GM23338 (cell line): ENCODE measurements at regions not wholly inside any gene's neighbourhood (a gene's known extent, or its start where the extent isn't known, plus 50 kb on each side); places are given as distances from the start of the nearest gene placed in this dataset.

Source experiments
- ATAC-seq: fragments of 200-7000 bp; cut with Tn5 transposase; 3 replicates; pipeline ENCODE4 v1.9.1; 2020
- DNase-seq: peaks from one replicate; pipeline ENCODE4 v3.0.0-alpha.2; 2015; ENCODE audit warnings: low spot score
- H2AFZ ChIP-seq: fragments of 200-600 bp; sonication (generic); 2 replicates; pipeline ENCODE4 v1.8.0; 2016; ENCODE audit warnings: antibody characterized with exemption, mild to moderate bottlenecking, moderate library complexity
- H3F3A ChIP-seq: fragments of 200-600 bp; sonication (generic); replicated peaks from 2 replicates; pipeline ENCODE4 v1.8.0; 2017; ENCODE audit warnings: antibody characterized with exemption, mixed run types, low read depth
- H3K27ac ChIP-seq: fragments of 200-600 bp; sonication (generic); 2 replicates; pipeline ENCODE4 v1.6.1; 2016; ENCODE audit warnings: low read depth
- H3K27me3 ChIP-seq: fragments of 200-600 bp; sonication (generic); 2 replicates; pipeline ENCODE4 v1.8.0; 2016; ENCODE audit warnings: mild to moderate bottlenecking, mixed run types, moderate library complexity; ENCODE audit not compliant: insufficient read depth
- H3K36me3 ChIP-seq: fragments of 200-600 bp; sonication (generic); 2 replicates; pipeline ENCODE4 v1.8.0; 2016; ENCODE audit warnings: mild to moderate bottlenecking; ENCODE audit not compliant: insufficient read depth
- H3K4me1 ChIP-seq: fragments of 200-600 bp; sonication (generic); 2 replicates; pipeline ENCODE4 v1.8.0; 2016; ENCODE audit warnings: mild to moderate bottlenecking, moderate library complexity; ENCODE audit not compliant: insufficient read depth
- H3K4me2 ChIP-seq: fragments of 200-600 bp; sonication (generic); 2 replicates; pipeline ENCODE4 v1.7.1; 2017; ENCODE audit warnings: mixed run types
- H3K4me3 ChIP-seq: fragments of 200-600 bp; sonication (generic); 2 replicates; pipeline ENCODE4 v1.6.1; 2016; ENCODE audit warnings: mixed run types
- H3K79me2 ChIP-seq: fragments of 200-600 bp; sonication (generic); replicated peaks from 2 replicates; pipeline ENCODE4 v1.8.0; 2017; ENCODE audit warnings: mild to moderate bottlenecking; ENCODE audit not compliant: insufficient read depth
- H3K9me2 ChIP-seq: fragments of 200-600 bp; sonication (generic); 2 replicates; pipeline ENCODE4 v1.8.0; 2017; ENCODE audit not compliant: insufficient read depth
- H4K20me1 ChIP-seq: fragments of 200-600 bp; sonication (generic); replicated peaks from 2 replicates; pipeline ENCODE4 v1.8.0; 2017; ENCODE audit warnings: mild to moderate bottlenecking; ENCODE audit not compliant: insufficient read depth
- H3K27ac Mint-ChIP-seq: 2 replicates; pipeline ENCODE4 v1.8.0; 2020; ENCODE audit warnings: inconsistent platforms, mild to moderate bottlenecking, moderate library complexity, mixed read lengths
- H3K27me3 Mint-ChIP-seq: 3 replicates; pipeline ENCODE4 v1.8.0; 2022; ENCODE audit warnings: low read depth, mild to moderate bottlenecking, moderate library complexity, mixed read lengths, inconsistent platforms; ENCODE audit not compliant: insufficient read depth, poor library complexity
- H3K36me3 Mint-ChIP-seq: 3 replicates; pipeline ENCODE4 v1.8.0; 2021; ENCODE audit warnings: low read depth, mild to moderate bottlenecking, inconsistent platforms, moderate library complexity, mixed read lengths
- H3K4me1 Mint-ChIP-seq: 3 replicates; pipeline ENCODE4 v1.8.0; 2020; ENCODE audit warnings: mild to moderate bottlenecking, inconsistent platforms, mixed read lengths
- H3K4me3 Mint-ChIP-seq: 3 replicates; pipeline ENCODE4 v1.8.0; 2021; ENCODE audit warnings: moderate library complexity, mild to moderate bottlenecking, inconsistent platforms, mixed read lengths
- H3K9me3 Mint-ChIP-seq: 3 replicates; pipeline ENCODE4 v1.8.0; 2020; ENCODE audit warnings: moderate library complexity, mild to moderate bottlenecking, inconsistent platforms, mixed read lengths
- CREB1 ChIP-seq: fragments of 250-450 bp; sonication (Bioruptor Pico); IDR thresholded peaks from 2 replicates; pipeline ENCODE4 v1.5.0; 2020; ENCODE audit warnings: low read depth, mild to moderate bottlenecking, moderate library complexity
- CTCF ChIP-seq, 2 experiments: fragments of 200-600 bp in 1 of 2; sonication (generic) in 1 of 2; conservative IDR thresholded peaks; 2 replicates each; pipeline versions ENCODE4 v1.5.1 to v1.6.1; 2016 to 2017; ENCODE audit warnings: antibody characterized with exemption in 2 of 2, low read depth in 2 of 2, mild to moderate bottlenecking in 2 of 2, moderate library complexity in 1 of 2
- ETS1 ChIP-seq: IDR thresholded peaks from 2 replicates; pipeline ENCODE4 v1.6.1; 2016; ENCODE audit warnings: antibody characterized with exemption
- EZH2 ChIP-seq: fragments of 200-600 bp; sonication (generic); IDR thresholded peaks from one replicate; pipeline ENCODE4 v1.8.0; 2017; ENCODE audit warnings: antibody characterized with exemption, mild to moderate bottlenecking, low read depth; ENCODE audit not compliant: unreplicated experiment
- EZH2phosphoT487 ChIP-seq: fragments of 200-600 bp; sonication (generic); IDR thresholded peaks from one replicate; pipeline ENCODE4 v1.8.1; 2018; ENCODE audit warnings: antibody characterized with exemption; ENCODE audit not compliant: unreplicated experiment
- JUNB ChIP-seq: IDR thresholded peaks from one replicate; pipeline ENCODE4 v1.6.1; 2016; ENCODE audit warnings: antibody characterized with exemption; ENCODE audit not compliant: unreplicated experiment
- NANOG ChIP-seq: IDR thresholded peaks from 2 replicates; pipeline ENCODE4 v1.6.1; 2016; ENCODE audit warnings: antibody characterized with exemption, borderline replicate concordance
- POLR2AphosphoS5 ChIP-seq: IDR thresholded peaks from 2 replicates; pipeline ENCODE4 v1.6.1; 2016; ENCODE audit warnings: antibody characterized with exemption, low read depth
- STAT1 ChIP-seq: IDR thresholded peaks from one replicate; pipeline ENCODE4 v1.6.1; 2016; ENCODE audit warnings: antibody characterized with exemption; ENCODE audit not compliant: unreplicated experiment
- ZNF114 ChIP-seq: fragments of 250-450 bp; sonication (Bioruptor Pico); IDR thresholded peaks from 2 replicates; pipeline ENCODE4 v1.5.0; 2020; ENCODE audit warnings: mild to moderate bottlenecking, moderate library complexity
- ZNF331 ChIP-seq: fragments of 250-450 bp; sonication (Bioruptor Pico); IDR thresholded peaks from 2 replicates; pipeline ENCODE4 v1.5.0; 2020; ENCODE audit warnings: low read depth, mild to moderate bottlenecking, moderate library complexity
- TF ChIP-seq, protein P1 (sequence below): IDR thresholded peaks from one replicate; pipeline ENCODE4 v1.6.1; 2018; ENCODE audit warnings: antibody characterized with exemption; ENCODE audit not compliant: unreplicated experiment
- TF ChIP-seq, protein P2 (sequence below): fragments of 250-450 bp; sonication (Bioruptor Pico); IDR thresholded peaks from 2 replicates; pipeline ENCODE4 v1.5.0; 2020; ENCODE audit warnings: mild to moderate bottlenecking, moderate library complexity

DNA sequence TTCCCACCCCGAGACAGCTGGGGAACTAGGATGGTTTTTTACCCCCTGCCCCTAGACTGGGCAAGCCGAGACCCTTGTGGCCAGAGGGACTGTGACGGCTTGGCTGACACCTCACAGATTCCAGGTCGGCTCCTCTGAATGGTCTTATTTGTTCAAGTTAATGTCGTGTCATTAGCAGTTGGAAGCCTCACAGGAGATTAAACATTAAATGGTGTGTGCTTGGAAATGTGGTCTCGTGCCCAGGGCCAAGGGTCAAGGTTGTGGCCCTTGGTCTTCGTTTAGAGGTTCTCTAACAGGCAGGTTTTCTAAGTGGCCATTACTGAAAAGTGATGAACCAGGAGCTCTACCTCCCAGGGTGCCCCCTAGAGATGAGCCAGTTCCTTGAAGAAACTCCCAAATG is 61.2 kb upstream of the RXRA start:
- Histone ChIP-seq H3K27ac (no peak overlapping the region), H3K4me1 (no peaks in the 10 kb centered on the region), H3K36me3 (no peaks in the 10 kb centered on the region), H3F3A (no peaks in the 10 kb centered on the region), H3K27me3 (no peaks in the 10 kb centered on the region), H4K20me1 (no peaks in the 10 kb centered on the region), H2AFZ (no peak overlapping the region), H3K9me2 (no peaks in the 10 kb centered on the region), H3K4me3 (no peak overlapping the region), H3K79me2 (no peaks in the 10 kb centered on the region), H3K4me2 (no peak overlapping the region)
- H3K4me1 Mint-ChIP-seq = peaks cover 11% of the 10 kb centered on the region; the same call in 2 of the 3 replicates
- ATAC-seq (no peak), DNase-seq (no peak)
- TF ChIP-seq EZH2 (no peak), ZNF114 (CRISPR knock-in tag) (no peak), NANOG (no peak), JUNB (no peak), POLR2AphosphoS5 (no peak), ETS1 (no peak), CREB1 (CRISPR knock-in tag) (no peak), ZNF331 (CRISPR knock-in tag) (no peak), CTCF (conservative IDR thresholded peaks at IDR 0.05; ENCODE audit: low read depth in 2 of 2) (no peak), STAT1 (no peak), EZH2phosphoT487 (no peak)
- TF ChIP-seq, protein P1, sequence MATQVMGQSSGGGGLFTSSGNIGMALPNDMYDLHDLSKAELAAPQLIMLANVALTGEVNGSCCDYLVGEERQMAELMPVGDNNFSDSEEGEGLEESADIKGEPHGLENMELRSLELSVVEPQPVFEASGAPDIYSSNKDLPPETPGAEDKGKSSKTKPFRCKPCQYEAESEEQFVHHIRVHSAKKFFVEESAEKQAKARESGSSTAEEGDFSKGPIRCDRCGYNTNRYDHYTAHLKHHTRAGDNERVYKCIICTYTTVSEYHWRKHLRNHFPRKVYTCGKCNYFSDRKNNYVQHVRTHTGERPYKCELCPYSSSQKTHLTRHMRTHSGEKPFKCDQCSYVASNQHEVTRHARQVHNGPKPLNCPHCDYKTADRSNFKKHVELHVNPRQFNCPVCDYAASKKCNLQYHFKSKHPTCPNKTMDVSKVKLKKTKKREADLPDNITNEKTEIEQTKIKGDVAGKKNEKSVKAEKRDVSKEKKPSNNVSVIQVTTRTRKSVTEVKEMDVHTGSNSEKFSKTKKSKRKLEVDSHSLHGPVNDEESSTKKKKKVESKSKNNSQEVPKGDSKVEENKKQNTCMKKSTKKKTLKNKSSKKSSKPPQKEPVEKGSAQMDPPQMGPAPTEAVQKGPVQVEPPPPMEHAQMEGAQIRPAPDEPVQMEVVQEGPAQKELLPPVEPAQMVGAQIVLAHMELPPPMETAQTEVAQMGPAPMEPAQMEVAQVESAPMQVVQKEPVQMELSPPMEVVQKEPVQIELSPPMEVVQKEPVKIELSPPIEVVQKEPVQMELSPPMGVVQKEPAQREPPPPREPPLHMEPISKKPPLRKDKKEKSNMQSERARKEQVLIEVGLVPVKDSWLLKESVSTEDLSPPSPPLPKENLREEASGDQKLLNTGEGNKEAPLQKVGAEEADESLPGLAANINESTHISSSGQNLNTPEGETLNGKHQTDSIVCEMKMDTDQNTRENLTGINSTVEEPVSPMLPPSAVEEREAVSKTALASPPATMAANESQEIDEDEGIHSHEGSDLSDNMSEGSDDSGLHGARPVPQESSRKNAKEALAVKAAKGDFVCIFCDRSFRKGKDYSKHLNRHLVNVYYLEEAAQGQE = no peak
- TF ChIP-seq, protein P2, sequence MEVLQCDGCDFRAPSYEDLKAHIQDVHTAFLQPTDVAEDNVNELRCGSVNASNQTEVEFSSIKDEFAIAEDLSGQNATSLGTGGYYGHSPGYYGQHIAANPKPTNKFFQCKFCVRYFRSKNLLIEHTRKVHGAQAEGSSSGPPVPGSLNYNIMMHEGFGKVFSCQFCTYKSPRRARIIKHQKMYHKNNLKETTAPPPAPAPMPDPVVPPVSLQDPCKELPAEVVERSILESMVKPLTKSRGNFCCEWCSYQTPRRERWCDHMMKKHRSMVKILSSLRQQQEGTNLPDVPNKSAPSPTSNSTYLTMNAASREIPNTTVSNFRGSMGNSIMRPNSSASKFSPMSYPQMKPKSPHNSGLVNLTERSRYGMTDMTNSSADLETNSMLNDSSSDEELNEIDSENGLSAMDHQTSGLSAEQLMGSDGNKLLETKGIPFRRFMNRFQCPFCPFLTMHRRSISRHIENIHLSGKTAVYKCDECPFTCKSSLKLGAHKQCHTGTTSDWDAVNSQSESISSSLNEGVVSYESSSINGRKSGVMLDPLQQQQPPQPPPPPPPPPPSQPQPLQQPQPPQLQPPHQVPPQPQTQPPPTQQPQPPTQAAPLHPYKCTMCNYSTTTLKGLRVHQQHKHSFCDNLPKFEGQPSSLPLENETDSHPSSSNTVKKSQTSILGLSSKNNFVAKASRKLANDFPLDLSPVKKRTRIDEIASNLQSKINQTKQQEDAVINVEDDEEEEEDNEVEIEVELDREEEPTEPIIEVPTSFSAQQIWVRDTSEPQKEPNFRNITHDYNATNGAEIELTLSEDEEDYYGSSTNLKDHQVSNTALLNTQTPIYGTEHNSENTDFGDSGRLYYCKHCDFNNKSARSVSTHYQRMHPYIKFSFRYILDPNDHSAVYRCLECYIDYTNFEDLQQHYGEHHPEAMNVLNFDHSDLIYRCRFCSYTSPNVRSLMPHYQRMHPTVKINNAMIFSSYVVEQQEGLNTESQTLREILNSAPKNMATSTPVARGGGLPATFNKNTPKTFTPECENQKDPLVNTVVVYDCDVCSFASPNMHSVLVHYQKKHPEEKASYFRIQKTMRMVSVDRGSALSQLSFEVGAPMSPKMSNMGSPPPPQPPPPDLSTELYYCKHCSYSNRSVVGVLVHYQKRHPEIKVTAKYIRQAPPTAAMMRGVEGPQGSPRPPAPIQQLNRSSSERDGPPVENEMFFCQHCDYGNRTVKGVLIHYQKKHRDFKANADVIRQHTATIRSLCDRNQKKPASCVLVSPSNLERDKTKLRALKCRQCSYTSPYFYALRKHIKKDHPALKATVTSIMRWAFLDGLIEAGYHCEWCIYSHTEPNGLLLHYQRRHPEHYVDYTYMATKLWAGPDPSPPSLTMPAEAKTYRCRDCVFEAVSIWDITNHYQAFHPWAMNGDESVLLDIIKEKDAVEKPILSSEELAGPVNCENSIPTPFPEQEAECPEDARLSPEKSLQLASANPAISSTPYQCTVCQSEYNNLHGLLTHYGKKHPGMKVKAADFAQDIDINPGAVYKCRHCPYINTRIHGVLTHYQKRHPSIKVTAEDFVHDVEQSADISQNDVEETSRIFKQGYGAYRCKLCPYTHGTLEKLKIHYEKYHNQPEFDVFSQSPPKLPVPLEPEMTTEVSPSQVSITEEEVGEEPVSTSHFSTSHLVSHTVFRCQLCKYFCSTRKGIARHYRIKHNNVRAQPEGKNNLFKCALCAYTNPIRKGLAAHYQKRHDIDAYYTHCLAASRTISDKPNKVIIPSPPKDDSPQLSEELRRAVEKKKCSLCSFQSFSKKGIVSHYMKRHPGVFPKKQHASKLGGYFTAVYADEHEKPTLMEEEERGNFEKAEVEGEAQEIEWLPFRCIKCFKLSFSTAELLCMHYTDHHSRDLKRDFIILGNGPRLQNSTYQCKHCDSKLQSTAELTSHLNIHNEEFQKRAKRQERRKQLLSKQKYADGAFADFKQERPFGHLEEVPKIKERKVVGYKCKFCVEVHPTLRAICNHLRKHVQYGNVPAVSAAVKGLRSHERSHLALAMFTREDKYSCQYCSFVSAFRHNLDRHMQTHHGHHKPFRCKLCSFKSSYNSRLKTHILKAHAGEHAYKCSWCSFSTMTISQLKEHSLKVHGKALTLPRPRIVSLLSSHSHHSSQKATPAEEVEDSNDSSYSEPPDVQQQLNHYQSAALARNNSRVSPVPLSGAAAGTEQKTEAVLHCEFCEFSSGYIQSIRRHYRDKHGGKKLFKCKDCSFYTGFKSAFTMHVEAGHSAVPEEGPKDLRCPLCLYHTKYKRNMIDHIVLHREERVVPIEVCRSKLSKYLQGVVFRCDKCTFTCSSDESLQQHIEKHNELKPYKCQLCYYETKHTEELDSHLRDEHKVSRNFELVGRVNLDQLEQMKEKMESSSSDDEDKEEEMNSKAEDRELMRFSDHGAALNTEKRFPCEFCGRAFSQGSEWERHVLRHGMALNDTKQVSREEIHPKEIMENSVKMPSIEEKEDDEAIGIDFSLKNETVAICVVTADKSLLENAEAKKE (CRISPR knock-in tag) = no peak
- no peaks in the 10 kb centered on the region for H3K9me3 Mint-ChIP-seq
- H3K36me3 Mint-ChIP-seq = no peaks in the 10 kb centered on the region; the same call in 2 of the 3 replicates
- no peak overlapping the region for H3K27ac Mint-ChIP-seq
- peaks cover 13% of the 10 kb centered on the region for H3K27me3 Mint-ChIP-seq
- H3K4me3 Mint-ChIP-seq = no peak overlapping the region
